Muscle layer of duodenum (tissue), 2 donors: ENCODE measurements at regions not wholly inside any gene's neighbourhood (a gene's known extent, or its start where the extent isn't known, plus 50 kb on each side); places are given as distances from the start of the nearest gene placed in this dataset.
"Not testable (repeated sequence)": the region's sequence is repeated elsewhere in the genome, so short reads cannot be mapped to it uniquely, and the experiment has no call there.

Source experiments
- H3K27ac ChIP-seq: one replicate; pipeline ENCODE4 v1.7.0; 2013; ENCODE audit warnings: mild to moderate bottlenecking, low read length
- H3K27me3 ChIP-seq: one replicate; pipeline ENCODE4 v1.7.0; 2013; ENCODE audit warnings: low read depth, mild to moderate bottlenecking, control low read depth, low read length
- H3K36me3 ChIP-seq, 2 donors: one replicate each; pipeline ENCODE4 v1.7.0; 2013; ENCODE audit warnings: low read length in 2 of 2, control low read depth in 1 of 2, mild to moderate bottlenecking in 1 of 2; ENCODE audit not compliant: insufficient read depth in 2 of 2, control insufficient read depth in 1 of 2
- H3K4me1 ChIP-seq, 2 donors: one replicate each; pipeline ENCODE4 v1.7.0; 2013; ENCODE audit warnings: low read length in 2 of 2, mild to moderate bottlenecking in 2 of 2, control low read depth in 1 of 2, moderate library complexity in 1 of 2; ENCODE audit not compliant: insufficient read depth in 2 of 2, control insufficient read depth in 1 of 2
- H3K4me3 ChIP-seq, 2 donors: one replicate each; pipeline ENCODE4 v1.7.0; 2013; ENCODE audit warnings: low read length in 2 of 2, low read depth in 1 of 2, mild to moderate bottlenecking in 1 of 2
- H3K9me3 ChIP-seq, 2 donors: one replicate each; pipeline ENCODE4 v1.7.0; 2013; ENCODE audit warnings: low read length in 2 of 2, control low read depth in 1 of 2, mild to moderate bottlenecking in 1 of 2; ENCODE audit not compliant: control insufficient read depth in 1 of 2
- donor health status: healthy.

DNA sequence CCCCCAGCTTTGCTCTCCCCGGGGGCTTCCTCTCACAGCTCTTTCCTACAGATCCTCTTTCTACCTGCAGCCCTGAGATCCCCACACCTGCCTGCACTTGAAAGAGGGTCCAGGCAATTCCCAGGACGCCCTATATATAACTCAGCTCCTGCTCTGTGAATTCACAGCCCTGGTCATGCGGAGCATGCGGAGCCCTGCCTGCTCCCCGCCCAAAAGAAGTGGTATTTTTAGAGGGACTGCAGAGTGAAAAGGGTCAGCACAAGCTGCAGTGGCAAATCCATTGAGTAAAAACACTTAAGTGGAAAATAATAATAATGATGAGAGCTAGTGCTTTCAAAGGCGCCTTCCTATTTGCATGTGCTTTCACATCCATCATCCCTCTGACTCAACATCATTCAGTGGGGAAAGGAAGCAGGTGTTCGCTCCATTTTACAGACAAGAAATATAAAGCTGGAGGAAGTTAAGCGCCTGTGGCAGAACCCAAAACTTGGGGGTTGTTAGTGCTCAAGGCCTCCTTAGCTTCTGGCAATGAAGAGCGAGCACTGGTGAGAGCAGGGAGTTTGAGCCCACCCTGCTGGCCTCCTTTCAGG is 76.3 kb upstream of the LIPC start:
- H3K27ac ChIP-seq, result no peak overlapping the region
- no peaks in the 10 kb centered on the region for H3K36me3 ChIP-seq
- no peaks in the 10 kb centered on the region for H3K4me1 ChIP-seq
- H3K9me3 ChIP-seq, result no peaks in the 10 kb centered on the region
- no peaks in the 10 kb centered on the region for H3K27me3 ChIP-seq
- no peak overlapping the region for H3K4me3 ChIP-seq

GRCh38 chr15:58355973-58356372 is 75.8 kb upstream of the LIPC start:
- H3K9me3 ChIP-seq, result no peaks in the 10 kb centered on the region
- H3K27ac ChIP-seq, result no peak overlapping the region
- no peak overlapping the region for H3K4me3 ChIP-seq
- no peaks in the 10 kb centered on the region for H3K27me3 ChIP-seq
- no peaks in the 10 kb centered on the region for H3K36me3 ChIP-seq
- H3K4me1 ChIP-seq, result peaks cover 0 to 2% of the 10 kb centered on the region in 2 donors

DNA sequence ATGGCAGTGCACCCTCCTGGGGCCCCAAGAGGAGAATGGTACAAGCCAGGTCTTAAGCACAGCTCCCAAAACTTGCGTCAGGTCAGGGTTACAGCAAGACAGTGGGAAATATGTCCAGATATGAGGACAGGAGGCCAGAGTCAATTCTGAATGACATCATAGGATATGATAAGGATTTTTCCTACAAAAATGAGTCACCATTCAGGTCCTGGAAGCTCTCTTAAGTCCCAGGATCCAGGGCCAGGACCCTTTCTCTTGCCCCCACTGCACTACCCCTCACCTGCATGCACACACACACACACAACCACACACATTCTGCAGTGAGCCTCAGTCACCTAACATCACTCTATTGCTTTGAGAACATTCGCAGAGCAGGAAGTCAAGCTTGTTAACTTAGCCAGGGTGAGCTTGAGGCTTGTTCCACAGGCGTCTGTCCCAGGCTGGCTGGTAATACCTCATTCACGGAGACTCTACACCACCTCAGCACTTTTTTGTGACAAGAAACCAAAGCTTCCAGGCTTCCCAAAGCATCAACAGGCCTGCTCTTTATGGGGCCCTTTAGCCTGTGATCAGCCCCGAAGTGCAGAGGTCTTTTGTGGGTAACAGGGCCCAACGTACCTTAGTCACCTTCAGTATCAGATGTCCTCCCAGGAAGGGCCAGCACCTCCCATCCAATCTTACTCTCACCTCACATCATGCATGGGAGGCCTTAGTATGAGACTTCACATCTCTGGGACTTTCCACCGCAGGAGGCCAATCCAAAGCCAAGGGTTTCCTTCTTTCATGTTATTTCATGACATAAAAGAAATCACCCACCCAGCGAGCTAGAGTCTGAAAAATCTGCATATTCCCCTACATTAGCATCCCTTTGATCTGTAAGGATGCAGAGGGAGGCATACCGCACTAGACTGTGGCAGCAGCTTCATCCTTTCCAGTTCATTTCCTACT is 74.0 kb upstream of the LIPC start:
- Histone ChIP-seq H3K9me3 (no peaks in the 10 kb centered on the region), H3K36me3 (no peaks in the 10 kb centered on the region), H3K4me3 (no peak overlapping the region), H3K27me3 (no peaks in the 10 kb centered on the region), H3K27ac (no peak overlapping the region), H3K4me1 (peaks cover 0 to 8% of the 10 kb centered on the region in 2 donors)

- Histone ChIP-seq H3K4me3 (no peak overlapping the region), H3K36me3 (no peaks in the 10 kb centered on the region), H3K4me1 (peaks cover 0 to 8% of the 10 kb centered on the region in 2 donors), H3K27me3 (no peaks in the 10 kb centered on the region), H3K9me3 (peaks cover 0 to 2% of the 10 kb centered on the region in 2 donors), H3K27ac (no peak overlapping the region)
Measured at GRCh38 chr15:58360421-58361090, 71.2 kb upstream of the LIPC start.

- Histone ChIP-seq H3K4me3 (no peak overlapping the region), H3K27ac (no peak overlapping the region), H3K4me1 (peaks cover 0 to 8% of the 10 kb centered on the region in 2 donors), H3K9me3 (peaks cover 0 to 2% of the 10 kb centered on the region in 2 donors), H3K27me3 (no peaks in the 10 kb centered on the region), H3K36me3 (no peaks in the 10 kb centered on the region)
Measured at GRCh38 chr15:58361273-58361759, 70.5 kb upstream of the LIPC start.

- Histone ChIP-seq H3K27ac (no peak overlapping the region), H3K4me3 (no peak overlapping the region), H3K4me1 (peaks cover 0 to 8% of the 10 kb centered on the region in 2 donors), H3K36me3 (no peaks in the 10 kb centered on the region), H3K9me3 (peaks cover 0 to 2% of the 10 kb centered on the region in 2 donors), H3K27me3 (no peaks in the 10 kb centered on the region)
Measured at GRCh38 chr15:58362262-58362922, 69.4 kb upstream of the LIPC start.

DNA sequence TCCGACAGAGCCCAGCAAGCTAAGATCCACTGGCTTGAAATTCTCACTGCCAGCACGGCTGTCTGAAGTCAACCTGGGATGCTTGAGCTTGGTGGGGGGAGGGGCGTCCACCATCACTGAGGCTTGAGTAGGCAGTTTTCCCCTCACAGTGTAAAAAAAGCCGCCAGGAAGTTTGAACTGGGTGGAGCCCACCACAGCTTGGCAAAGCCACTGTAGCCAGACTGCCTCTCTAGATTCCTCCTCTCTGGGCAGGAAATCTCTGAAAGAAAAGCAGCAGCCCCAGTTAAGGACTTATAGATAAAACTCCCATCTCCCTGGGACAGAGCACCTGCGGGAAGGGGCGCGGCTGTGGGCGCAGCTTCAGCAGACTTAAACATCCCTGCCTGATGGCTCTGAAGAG is 68.7 kb upstream of the LIPC start:
- H3K4me3 ChIP-seq, H3K36me3 ChIP-seq, H3K27me3 ChIP-seq, H3K9me3 ChIP-seq, H3K4me1 ChIP-seq, H3K27ac ChIP-seq: not testable (repeated sequence)

DNA sequence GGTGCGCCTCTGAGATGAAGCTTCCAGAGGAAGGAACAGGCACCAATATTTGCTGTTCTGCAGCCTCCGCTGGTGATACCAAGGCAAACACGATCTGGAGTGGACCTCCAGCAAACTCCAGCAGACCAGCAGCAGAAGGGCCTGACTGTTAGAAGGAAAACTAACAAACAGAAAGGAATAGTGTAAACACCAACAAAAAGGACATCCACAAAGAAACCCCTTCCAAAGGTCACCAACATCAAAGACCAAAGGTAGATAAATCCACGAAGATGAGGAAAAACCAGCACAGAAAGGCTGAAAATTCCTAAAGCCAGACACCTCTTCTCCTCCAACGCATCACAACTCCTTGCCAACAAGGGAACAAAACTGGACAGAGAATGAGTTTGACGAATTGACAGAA is 68.1 kb upstream of the LIPC start:
- H3K36me3 ChIP-seq, H3K4me3 ChIP-seq, H3K9me3 ChIP-seq, H3K27me3 ChIP-seq, H3K4me1 ChIP-seq, H3K27ac ChIP-seq: not testable (repeated sequence)

DNA sequence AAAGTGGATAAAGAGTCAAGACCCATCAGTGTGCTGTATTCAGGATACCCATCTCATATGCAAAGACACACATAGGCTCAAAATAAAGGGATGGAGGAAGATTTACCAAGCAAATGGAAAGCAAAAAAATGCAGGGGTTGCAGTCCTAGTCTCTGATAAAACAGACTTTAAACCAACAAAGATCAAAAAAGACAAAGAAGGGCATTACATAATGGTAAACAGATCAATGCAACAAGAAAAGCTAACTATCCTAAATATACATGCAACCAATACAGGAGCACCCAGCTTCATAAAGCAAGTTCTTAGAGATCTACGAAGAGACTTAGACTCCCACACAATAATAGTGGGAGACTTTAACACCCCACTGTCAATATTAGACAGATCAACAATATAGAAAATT is 66.7 kb upstream of the LIPC start:
- H3K27ac ChIP-seq, H3K36me3 ChIP-seq, H3K4me3 ChIP-seq, H3K9me3 ChIP-seq, H3K27me3 ChIP-seq, H3K4me1 ChIP-seq: not testable (repeated sequence)

GRCh38 chr15:58369261-58369701 is 62.5 kb upstream of the LIPC start:
- Histone ChIP-seq H3K4me3 (no peak overlapping the region), H3K27ac (no peak overlapping the region)

GRCh38 chr15:58369956-58370355 is 61.8 kb upstream of the LIPC start:
- Histone ChIP-seq H3K27me3 (no peaks in the 10 kb centered on the region), H3K4me1 (no peaks in the 10 kb centered on the region), H3K9me3 (peaks cover 0 to 2% of the 10 kb centered on the region in 2 donors), H3K36me3 (no peaks in the 10 kb centered on the region), H3K27ac (no peak overlapping the region), H3K4me3 (no peak overlapping the region)

More at GRCh38 chr15:58369261-58369701, 62.5 kb upstream of the LIPC start:
- peaks cover 0 to 4% of the 10 kb centered on the region in 2 donors for H3K9me3 ChIP-seq
- H3K4me1 ChIP-seq, result no peaks in the 10 kb centered on the region
- H3K36me3 ChIP-seq, result no peaks in the 10 kb centered on the region
- H3K27me3 ChIP-seq, result no peaks in the 10 kb centered on the region
